Right renal cortex interstitium (tissue), 3 donors: ENCODE measurements at regions not wholly inside any gene's neighbourhood (a gene's known extent, or its start where the extent isn't known, plus 50 kb on each side); places are given as distances from the start of the nearest gene placed in this dataset.

Source experiments
- DNase-seq, 3 donors: peaks; one replicate each; pipeline ENCODE4 v3.0.0-alpha.2; 2013; ENCODE audit warnings: low read depth in 3 of 3, low spot score in 2 of 3

GRCh38 chr2:21658907-21659477 lies 535.2 kb downstream of the TDRD15 start:
- no peak for DNase-seq

GRCh38 chr2:21664083-21664482 lies 540.3 kb downstream of the TDRD15 start:
- no peak for DNase-seq

- DNase-seq: no peak
These were observed 543.9 kb downstream of the TDRD15 start for GRCh38 chr2:21667638-21668037.

- DNase-seq: no peak
These were observed 544.4 kb downstream of the TDRD15 start for GRCh38 chr2:21668078-21668710.

GRCh38 chr2:21676041-21676440 lies 552.3 kb downstream of the TDRD15 start:
- DNase-seq: no peak

- DNase-seq: no peak
These were observed 552.9 kb downstream of the TDRD15 start for GRCh38 chr2:21676676-21677075.

- DNase-seq: no peak
These were observed 560.1 kb downstream of the TDRD15 start for GRCh38 chr2:21683838-21684237.

- no peak for DNase-seq
These were observed 563.8 kb downstream of the TDRD15 start for GRCh38 chr2:21687589-21687988.

- DNase-seq: no peak
These were observed 566.2 kb downstream of the TDRD15 start for GRCh38 chr2:21690005-21690404.

GRCh38 chr2:21693081-21693480 lies 569.3 kb downstream of the TDRD15 start:
- DNase-seq: peak in 1 of 3 donors; percentile 23

GRCh38 chr2:21694079-21694878 lies 570.5 kb downstream of the TDRD15 start:
- no peak for DNase-seq

GRCh38 chr2:21696900-21697299 lies 573.1 kb downstream of the TDRD15 start:
- DNase-seq: no peak

- no peak for DNase-seq
These were observed 576.9 kb downstream of the TDRD15 start for GRCh38 chr2:21700644-21701043.

GRCh38 chr2:21710031-21710430 lies 586.3 kb downstream of the TDRD15 start:
- DNase-seq: no peak

- no peak for DNase-seq
These were observed 586.7 kb downstream of the TDRD15 start for GRCh38 chr2:21710496-21710895.

GRCh38 chr2:21715887-21716286 lies 592.1 kb downstream of the TDRD15 start:
- DNase-seq: no peak

GRCh38 chr2:21727101-21727500 lies 603.3 kb downstream of the TDRD15 start:
- DNase-seq: no peak

GRCh38 chr2:21728133-21728532 lies 604.4 kb downstream of the TDRD15 start:
- no peak for DNase-seq

- DNase-seq: no peak
These were observed 606.4 kb downstream of the TDRD15 start for GRCh38 chr2:21730141-21730540.

GRCh38 chr2:21740484-21740883 lies 616.7 kb downstream of the TDRD15 start:
- DNase-seq: no peak

- no peak for DNase-seq
These were observed 622.7 kb downstream of the TDRD15 start for GRCh38 chr2:21746499-21746898.

GRCh38 chr2:21748501-21748900 lies 624.7 kb downstream of the TDRD15 start:
- no peak for DNase-seq
